ENCODE measurements at regions not wholly inside any gene's neighbourhood (a gene's known extent, or its start where the extent isn't known, plus 50 kb on each side); places are given as distances from the start of the nearest gene placed in this dataset.
"Not testable (repeated sequence)": the region's sequence is repeated elsewhere in the genome, so short reads cannot be mapped to it uniquely, and the experiment has no call there.

- ATAC-seq (no peak), DNase-seq (no peak), FAIRE-seq (no peak)
- Histone ChIP-seq H3K27ac (no peak overlapping the region), H3K9me3 (no peaks in the 10 kb centered on the region), H3K27me3 (no peaks in the 10 kb centered on the region), H3K4me1 (no peaks in the 10 kb centered on the region), H3K4me3 (no peak overlapping the region), H3K36me3 (no peaks in the 10 kb centered on the region)
- TF ChIP-seq, protein P1, sequence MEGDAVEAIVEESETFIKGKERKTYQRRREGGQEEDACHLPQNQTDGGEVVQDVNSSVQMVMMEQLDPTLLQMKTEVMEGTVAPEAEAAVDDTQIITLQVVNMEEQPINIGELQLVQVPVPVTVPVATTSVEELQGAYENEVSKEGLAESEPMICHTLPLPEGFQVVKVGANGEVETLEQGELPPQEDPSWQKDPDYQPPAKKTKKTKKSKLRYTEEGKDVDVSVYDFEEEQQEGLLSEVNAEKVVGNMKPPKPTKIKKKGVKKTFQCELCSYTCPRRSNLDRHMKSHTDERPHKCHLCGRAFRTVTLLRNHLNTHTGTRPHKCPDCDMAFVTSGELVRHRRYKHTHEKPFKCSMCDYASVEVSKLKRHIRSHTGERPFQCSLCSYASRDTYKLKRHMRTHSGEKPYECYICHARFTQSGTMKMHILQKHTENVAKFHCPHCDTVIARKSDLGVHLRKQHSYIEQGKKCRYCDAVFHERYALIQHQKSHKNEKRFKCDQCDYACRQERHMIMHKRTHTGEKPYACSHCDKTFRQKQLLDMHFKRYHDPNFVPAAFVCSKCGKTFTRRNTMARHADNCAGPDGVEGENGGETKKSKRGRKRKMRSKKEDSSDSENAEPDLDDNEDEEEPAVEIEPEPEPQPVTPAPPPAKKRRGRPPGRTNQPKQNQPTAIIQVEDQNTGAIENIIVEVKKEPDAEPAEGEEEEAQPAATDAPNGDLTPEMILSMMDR (IDR thresholded peaks at IDR 0.05), result no peak
- intact Hi-C loops (cut with DNase I), result no loop called here
Measured at GRCh38 chrY:15871570-15871969, 1347.2 kb downstream of the NLGN4Y start.

GRCh38 chrY:15875881-15876280 lies 1351.6 kb downstream of the NLGN4Y start:
- ATAC-seq; H3K4me1 ChIP-seq; H3K9me3 ChIP-seq; intact Hi-C loops (cut with DNase I); FAIRE-seq; H3K27ac ChIP-seq; H3K4me3 ChIP-seq; H3K36me3 ChIP-seq; H3K27me3 ChIP-seq; DNase-seq: not testable (repeated sequence)
- no CpG with 5 or more reads among the region's 4 CpGs for WGBS, 2 donors

- DNase-seq; FAIRE-seq; H3K27ac ChIP-seq; H3K4me1 ChIP-seq; ATAC-seq; H3K36me3 ChIP-seq; intact Hi-C loops (cut with DNase I); H3K4me3 ChIP-seq; H3K9me3 ChIP-seq; H3K27me3 ChIP-seq: not testable (repeated sequence)
- no CpG with 5 or more reads among the region's 4 CpGs for WGBS, 2 donors
Measured at GRCh38 chrY:15903524-15903923, 1379.2 kb downstream of the NLGN4Y start.

DNA sequence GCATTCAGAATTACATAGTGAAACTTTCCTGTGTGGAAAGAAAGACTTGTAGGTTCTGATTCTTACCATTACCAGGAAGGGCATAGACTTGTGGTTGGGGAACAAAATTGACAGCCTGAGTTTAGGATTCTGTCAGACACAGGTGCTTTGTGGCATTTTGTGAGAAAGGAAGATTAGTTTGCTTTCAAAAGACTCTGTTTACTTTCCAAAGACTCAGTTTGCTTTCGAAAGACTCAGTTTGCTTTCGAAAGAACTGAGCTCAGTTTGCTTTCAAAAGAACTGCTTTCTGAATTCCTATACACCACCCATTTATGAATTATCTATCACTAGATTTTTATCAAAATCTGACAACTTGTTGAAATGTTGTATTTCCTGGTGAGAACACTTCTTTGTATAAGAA lies 1381.2 kb downstream of the NLGN4Y start:
- H3K4me3 ChIP-seq, result no peak overlapping the region
- intact Hi-C loops (cut with DNase I), result no loop called here
- H3K27ac ChIP-seq, result no peak overlapping the region
- no peak for FAIRE-seq
- H3K4me1 ChIP-seq, result no peaks in the 10 kb centered on the region
- H3K27me3 ChIP-seq, result no peaks in the 10 kb centered on the region
- 32% methylated on average over 2 of the region's 2 CpGs; no CpG with 5 or more reads in 1 of the 2 donors for WGBS, 2 donors
- ATAC-seq, result no peak
- no peaks in the 10 kb centered on the region for H3K9me3 ChIP-seq
- DNase-seq, result no peak
- TF ChIP-seq, protein P1 (IDR thresholded peaks at IDR 0.05), result no peak
- H3K36me3 ChIP-seq, result no peaks in the 10 kb centered on the region

DNA sequence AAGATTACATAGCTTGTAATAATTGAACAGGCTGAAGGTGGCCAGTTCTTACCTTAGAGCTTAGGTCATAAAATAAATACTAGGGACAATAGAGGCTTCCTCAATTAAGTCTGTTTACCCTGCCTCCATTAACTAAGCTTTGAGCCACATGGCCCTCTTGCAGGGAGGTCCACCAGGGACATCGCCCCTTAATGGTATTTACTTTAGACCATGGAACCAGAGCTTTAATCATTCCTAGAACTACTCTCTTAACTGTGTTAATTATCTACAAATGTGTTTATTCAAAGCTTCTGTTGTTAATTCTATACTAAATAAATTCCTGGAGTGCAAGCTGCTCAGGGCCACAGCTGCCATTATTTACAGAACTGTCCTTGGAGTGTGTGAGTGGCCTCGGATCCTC lies 1402.2 kb downstream of the NLGN4Y start:
- Histone ChIP-seq H3K9me3 (no peaks in the 10 kb centered on the region), H3K36me3 (no peaks in the 10 kb centered on the region), H3K4me1 (no peaks in the 10 kb centered on the region), H3K27ac (no peak overlapping the region), H3K4me3 (no peak overlapping the region), H3K27me3 (no peaks in the 10 kb centered on the region)
- DNase-seq (peak in 1 of 6 donors; percentile 7), FAIRE-seq (no peak), ATAC-seq (no peak)
- intact Hi-C loops (cut with DNase I), result no loop called here
- 10% methylated on average over 2 of the region's 2 CpGs; no CpG with 5 or more reads in 1 of the 2 donors for WGBS, 2 donors
- TF ChIP-seq, protein P1 (IDR thresholded peaks at IDR 0.05), result no peak

DNA sequence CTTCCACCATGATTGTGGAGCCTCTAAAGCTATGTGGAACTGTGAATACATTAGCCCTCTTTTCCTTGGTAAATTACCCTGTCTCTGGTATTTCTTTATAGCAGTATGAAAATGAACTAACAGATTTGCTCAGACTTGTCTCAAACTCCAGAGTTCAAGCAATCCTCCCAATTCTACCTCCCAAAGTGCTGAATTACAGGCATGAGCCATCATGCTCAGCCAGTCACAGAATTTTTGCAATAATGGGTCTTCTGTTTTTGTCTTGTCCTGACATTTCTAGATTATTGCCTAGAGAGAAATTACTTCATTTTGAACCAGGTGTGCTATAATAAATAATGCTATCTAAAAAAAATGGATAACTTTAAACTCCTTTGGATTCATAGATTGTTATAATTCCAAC lies 1414.5 kb downstream of the NLGN4Y start:
- no peaks in the 10 kb centered on the region for H3K36me3 ChIP-seq
- TF ChIP-seq, protein P1 (IDR thresholded peaks at IDR 0.05), result no peak
- FAIRE-seq (no peak), ATAC-seq (no peak), DNase-seq (no peak)
- no peaks in the 10 kb centered on the region for H3K27me3 ChIP-seq
- no peak overlapping the region for H3K27ac ChIP-seq
- no peaks in the 10 kb centered on the region for H3K4me1 ChIP-seq
- no peaks in the 10 kb centered on the region for H3K9me3 ChIP-seq
- intact Hi-C loops (cut with DNase I), result no loop called here
- no peak overlapping the region for H3K4me3 ChIP-seq

Data from pancreas (tissue), 10 donors.